GM12892 (cell line): ENCODE measurements at regions not wholly inside any gene's neighbourhood (a gene's known extent, or its start where the extent isn't known, plus 50 kb on each side); places are given as distances from the start of the nearest gene placed in this dataset.

ENCODE experiments used
- POLR2A ChIP-seq: IDR thresholded peaks from 2 replicates; pipeline ENCODE4 v1.6.1; 2011; ENCODE audit warnings: low read depth, low read length, control low read depth
- TAF1 ChIP-seq: IDR thresholded peaks from 2 replicates; pipeline ENCODE4 v1.6.1; 2011; ENCODE audit warnings: low read depth, mild to moderate bottlenecking, control low read depth, low read length, borderline replicate concordance

GRCh38 chr4:10808591-10808990 is 124.0 kb upstream of the CLNK start:
- TF ChIP-seq POLR2A (no peak), TAF1 (no peak)
